Osteoblast (primary cell): ENCODE measurements at regions not wholly inside any gene's neighbourhood (a gene's known extent, or its start where the extent isn't known, plus 50 kb on each side); places are given as distances from the start of the nearest gene placed in this dataset.

Source experiments
- DNase-seq: peaks from one replicate; pipeline ENCODE4 v3.0.0; 2011; ENCODE audit warnings: low spot score, mixed read lengths; ENCODE audit not compliant: insufficient read length; ENCODE audit errors: missing footprints
- H2AFZ ChIP-seq: 2 replicates; pipeline ENCODE4 v1.6.0; 2011; ENCODE audit warnings: mild to moderate bottlenecking, low read length
- H3K27ac ChIP-seq: 2 replicates; pipeline ENCODE4 v1.5.1; 2011; ENCODE audit warnings: mild to moderate bottlenecking, low read depth, low read length, moderate library complexity
- H3K27me3 ChIP-seq: 2 replicates; pipeline ENCODE4 v1.6.0; 2012; ENCODE audit warnings: mild to moderate bottlenecking, control low read depth, inconsistent platforms, low read length, moderate library complexity; ENCODE audit not compliant: insufficient read depth
- H3K36me3 ChIP-seq: 2 replicates; pipeline ENCODE4 v1.5.1; 2011; ENCODE audit warnings: mild to moderate bottlenecking, low read length, control low read depth, moderate library complexity; ENCODE audit not compliant: insufficient read depth
- H3K4me1 ChIP-seq: 2 replicates; pipeline ENCODE4 v1.5.1; 2011; ENCODE audit warnings: mild to moderate bottlenecking, low read length, control low read depth, moderate library complexity; ENCODE audit not compliant: insufficient read depth
- H3K4me2 ChIP-seq: 2 replicates; pipeline ENCODE4 v1.6.0; 2011; ENCODE audit warnings: mild to moderate bottlenecking, low read length; ENCODE audit not compliant: insufficient read depth
- H3K4me3 ChIP-seq: fragments of 200-600 bp; sonication (generic); 3 replicates; pipeline ENCODE4 v1.5.1; 2012; ENCODE audit warnings: mild to moderate bottlenecking, low read length, inconsistent platforms; ENCODE audit not compliant: insufficient read depth
- H3K79me2 ChIP-seq: 2 replicates; pipeline ENCODE4 v1.6.0; 2012; ENCODE audit warnings: mild to moderate bottlenecking, low read length, control low read depth, inconsistent platforms; ENCODE audit not compliant: insufficient read depth
- H3K9me3 ChIP-seq: 2 replicates; pipeline ENCODE4 v1.5.1; 2011; ENCODE audit warnings: low read depth, low read length, control low read depth
- H4K20me1 ChIP-seq: 2 replicates; pipeline ENCODE4 v1.6.0; 2012; ENCODE audit warnings: mild to moderate bottlenecking, low read length, control low read depth; ENCODE audit not compliant: insufficient read depth
- CTCF ChIP-seq: IDR thresholded peaks from 2 replicates; pipeline ENCODE4 v1.5.1; 2011; ENCODE audit warnings: mild to moderate bottlenecking, low read depth, low read length, moderate library complexity; ENCODE audit errors: extremely low read depth

GRCh38 chr2:81747481-81748070, 1443.0 kb upstream of the LRRTM1 start:
- Histone ChIP-seq H2AFZ (no peak overlapping the region), H3K9me3 (no peaks in the 10 kb centered on the region), H3K4me2 (no peak overlapping the region), H3K36me3 (no peaks in the 10 kb centered on the region), H3K27ac (no peak overlapping the region), H3K4me3 (no peak overlapping the region), H3K27me3 (no peaks in the 10 kb centered on the region), H3K4me1 (no peaks in the 10 kb centered on the region), H3K79me2 (no peaks in the 10 kb centered on the region), H4K20me1 (no peaks in the 10 kb centered on the region)
- TF ChIP-seq CTCF, result no peak
- DNase-seq, result no peak

GRCh38 chr2:81739966-81740365, 1435.4 kb upstream of the LRRTM1 start:
- Histone ChIP-seq H3K27me3 (no peaks in the 10 kb centered on the region), H3K4me2 (no peak overlapping the region), H3K4me3 (no peak overlapping the region), H2AFZ (no peak overlapping the region), H3K79me2 (no peaks in the 10 kb centered on the region), H3K4me1 (no peaks in the 10 kb centered on the region), H3K27ac (no peak overlapping the region), H3K9me3 (peaks cover 3% of the 10 kb centered on the region), H3K36me3 (no peaks in the 10 kb centered on the region), H4K20me1 (no peaks in the 10 kb centered on the region)
- no peak for DNase-seq
- TF ChIP-seq CTCF, result no peak

GRCh38 chr2:81734981-81735380, 1430.4 kb upstream of the LRRTM1 start:
- no peaks in the 10 kb centered on the region for H3K9me3 ChIP-seq
- no peak overlapping the region for H2AFZ ChIP-seq
- no peaks in the 10 kb centered on the region for H3K4me1 ChIP-seq
- H3K4me2 ChIP-seq, result no peak overlapping the region
- no peaks in the 10 kb centered on the region for H3K36me3 ChIP-seq
- no peaks in the 10 kb centered on the region for H4K20me1 ChIP-seq
- H3K27me3 ChIP-seq, result no peaks in the 10 kb centered on the region
- no peaks in the 10 kb centered on the region for H3K79me2 ChIP-seq
- H3K4me3 ChIP-seq, result no peak overlapping the region
- H3K27ac ChIP-seq, result no peak overlapping the region
- no peak for DNase-seq
- TF ChIP-seq CTCF, result no peak

GRCh38 chr2:81714817-81715216, 1410.3 kb upstream of the LRRTM1 start:
- Histone ChIP-seq H3K4me2 (no peak overlapping the region), H4K20me1 (no peaks in the 10 kb centered on the region), H3K4me3 (no peak overlapping the region), H3K4me1 (no peaks in the 10 kb centered on the region), H3K27me3 (no peaks in the 10 kb centered on the region), H3K79me2 (no peaks in the 10 kb centered on the region), H3K9me3 (no peaks in the 10 kb centered on the region), H2AFZ (no peak overlapping the region), H3K27ac (no peak overlapping the region), H3K36me3 (no peaks in the 10 kb centered on the region)
- no peak for TF ChIP-seq CTCF
- no peak for DNase-seq
